B cell (primary cell): ENCODE measurements at regions not wholly inside any gene's neighbourhood (a gene's known extent, or its start where the extent isn't known, plus 50 kb on each side); places are given as distances from the start of the nearest gene placed in this dataset.

Source experiments
- CTCF ChIP-seq: fragments of 200-600 bp; IDR thresholded peaks from one replicate; pipeline ENCODE4 v1.8.0; 2022; ENCODE audit warnings: antibody characterized with exemption, mild to moderate bottlenecking
- EZH2 ChIP-seq: IDR thresholded peaks from 2 replicates; pipeline ENCODE4 v1.6.1; 2012; ENCODE audit warnings: borderline replicate concordance, low read depth, mild to moderate bottlenecking, moderate library complexity, low read length; ENCODE audit not compliant: insufficient read depth, poor library complexity, severe bottlenecking

GRCh38 chr2:41828052-41828643 is 219.7 kb upstream of the PKDCC start:
- no peak for TF ChIP-seq CTCF
- no peak for TF ChIP-seq EZH2
